Glomerular endothelial cell (primary cell): ENCODE measurements at regions not wholly inside any gene's neighbourhood (a gene's known extent, or its start where the extent isn't known, plus 50 kb on each side); places are given as distances from the start of the nearest gene placed in this dataset.

Source experiments
- DNase-seq: peaks from one replicate; pipeline ENCODE4 v3.0.0-alpha.2; 2011; ENCODE audit warnings: low read depth, low spot score; ENCODE audit errors: extremely low read depth

- no peak for DNase-seq
Observed at GRCh38 chrX:21056622-21057021, 317.6 kb upstream of the CNKSR2 start.

GRCh38 chrX:21047034-21047455 is 327.2 kb upstream of the CNKSR2 start:
- DNase-seq, result no peak

GRCh38 chrX:21014326-21014725 is 359.9 kb upstream of the CNKSR2 start:
- DNase-seq, result no peak

- DNase-seq, result no peak
Observed at GRCh38 chrX:21004835-21005234, 369.4 kb upstream of the CNKSR2 start.

GRCh38 chrX:20995829-20996228 is 378.4 kb upstream of the CNKSR2 start:
- no peak for DNase-seq

- DNase-seq, result no peak
Observed at GRCh38 chrX:20989361-20989760, 384.9 kb upstream of the CNKSR2 start.

GRCh38 chrX:20988804-20989203 is 385.4 kb upstream of the CNKSR2 start:
- no peak for DNase-seq

GRCh38 chrX:20988118-20988517 is 386.1 kb upstream of the CNKSR2 start:
- DNase-seq, result no peak

GRCh38 chrX:20980426-20980825 is 393.8 kb upstream of the CNKSR2 start:
- DNase-seq, result no peak

- DNase-seq, result no peak
Observed at GRCh38 chrX:20974326-20974725, 399.9 kb upstream of the CNKSR2 start.

GRCh38 chrX:20973038-20973437 is 401.2 kb upstream of the CNKSR2 start:
- no peak for DNase-seq

- DNase-seq, result no peak
Observed at GRCh38 chrX:20971250-20971649, 403.0 kb upstream of the CNKSR2 start.

GRCh38 chrX:20969565-20969964 is 404.7 kb upstream of the CNKSR2 start:
- no peak for DNase-seq

- no peak for DNase-seq
Observed at GRCh38 chrX:20968996-20969395, 405.2 kb upstream of the CNKSR2 start.

GRCh38 chrX:20967725-20968124 is 406.5 kb upstream of the CNKSR2 start:
- DNase-seq, result no peak

GRCh38 chrX:20965270-20966044 is 408.8 kb upstream of the CNKSR2 start:
- no peak for DNase-seq

GRCh38 chrX:20954014-20954413 is 420.2 kb upstream of the CNKSR2 start:
- DNase-seq, result no peak

- no peak for DNase-seq
Observed at GRCh38 chrX:20952180-20952579, 422.0 kb upstream of the CNKSR2 start.

- DNase-seq, result no peak
Observed at GRCh38 chrX:20951016-20951810, 423.0 kb upstream of the CNKSR2 start.

- DNase-seq, result no peak
Observed at GRCh38 chrX:20947411-20947912, 426.8 kb upstream of the CNKSR2 start.

- DNase-seq, result no peak
Observed at GRCh38 chrX:20913760-20914159, 460.5 kb upstream of the CNKSR2 start.

- DNase-seq, result no peak
Observed at GRCh38 chrX:20906571-20906970, 467.6 kb upstream of the CNKSR2 start.
